ENCODE measurements at regions not wholly inside any gene's neighbourhood (a gene's known extent, or its start where the extent isn't known, plus 50 kb on each side); places are given as distances from the start of the nearest gene placed in this dataset.

GRCh38 chr6:22036699-22037098 is 260.1 kb downstream of the PRL start:
- Histone ChIP-seq H3K27me3 (ENCODE audit: insufficient read depth, poor library complexity, severe bottlenecking) (no peaks in the 10 kb centered on the region), H3K4me3 (replicated peaks; ENCODE audit: insufficient read depth, low read length) (no peak overlapping the region), H3K27ac (replicated peaks) (no peak overlapping the region)
- TF ChIP-seq SPI1 (IDR thresholded peaks at IDR 0.05; ENCODE audit: borderline replicate concordance, low read depth) (no peak), POLR2AphosphoS5 (IDR thresholded peaks at IDR 0.05; ENCODE audit: low read depth) (no peak), GABPA (IDR thresholded peaks at IDR 0.05; ENCODE audit: low read depth) (no peak), CTCF (IDR thresholded peaks at IDR 0.05; ENCODE audit: insufficient read depth, low read length) (no peak), REST (IDR thresholded peaks at IDR 0.05; ENCODE audit: insufficient replicate concordance, low read depth) (no peak)
- no peak for DNase-seq (ENCODE audit: low read depth in 1 of 2, low spot score in 1 of 2)

GRCh38 chr6:22041797-22042480 is 254.9 kb downstream of the PRL start:
- Histone ChIP-seq H3K4me3 (replicated peaks; ENCODE audit: insufficient read depth, low read length) (no peak overlapping the region), H3K27me3 (ENCODE audit: insufficient read depth, poor library complexity, severe bottlenecking) (no peaks in the 10 kb centered on the region), H3K27ac (replicated peaks) (no peak overlapping the region)
- TF ChIP-seq CTCF (IDR thresholded peaks at IDR 0.05; ENCODE audit: insufficient read depth, low read length) = no peak
- no peak for TF ChIP-seq GABPA (IDR thresholded peaks at IDR 0.05; ENCODE audit: low read depth)
- no peak for TF ChIP-seq SPI1 (IDR thresholded peaks at IDR 0.05; ENCODE audit: borderline replicate concordance, low read depth)
- no peak for TF ChIP-seq REST (IDR thresholded peaks at IDR 0.05; ENCODE audit: insufficient replicate concordance, low read depth)
- no peak for TF ChIP-seq POLR2AphosphoS5 (IDR thresholded peaks at IDR 0.05; ENCODE audit: low read depth)
- DNase-seq (ENCODE audit: low read depth in 1 of 2, low spot score in 1 of 2) = no peak

GRCh38 chr6:22042706-22043105 is 254.1 kb downstream of the PRL start:
- Histone ChIP-seq H3K27me3 (ENCODE audit: insufficient read depth, poor library complexity, severe bottlenecking) (no peaks in the 10 kb centered on the region), H3K27ac (replicated peaks) (no peak overlapping the region), H3K4me3 (replicated peaks; ENCODE audit: insufficient read depth, low read length) (no peak overlapping the region)
- no peak for TF ChIP-seq POLR2AphosphoS5 (IDR thresholded peaks at IDR 0.05; ENCODE audit: low read depth)
- DNase-seq (ENCODE audit: low read depth in 1 of 2, low spot score in 1 of 2) = no peak

- no peak for DNase-seq (ENCODE audit: low read depth in 1 of 2, low spot score in 1 of 2)
- TF ChIP-seq REST (IDR thresholded peaks at IDR 0.05; ENCODE audit: insufficient replicate concordance, low read depth) (no peak), SPI1 (IDR thresholded peaks at IDR 0.05; ENCODE audit: borderline replicate concordance, low read depth) (no peak), GABPA (IDR thresholded peaks at IDR 0.05; ENCODE audit: low read depth) (no peak)
- no peaks in the 10 kb centered on the region for H3K27me3 ChIP-seq (ENCODE audit: insufficient read depth, poor library complexity, severe bottlenecking)
- no peak overlapping the region for H3K27ac ChIP-seq (replicated peaks)
- H3K4me3 ChIP-seq (replicated peaks; ENCODE audit: insufficient read depth, low read length) = no peak overlapping the region
These were observed 253.4 kb downstream of the PRL start for GRCh38 chr6:22043284-22043962.
